H1 (cell line): ENCODE measurements at regions not wholly inside any gene's neighbourhood (a gene's known extent, or its start where the extent isn't known, plus 50 kb on each side); places are given as distances from the start of the nearest gene placed in this dataset.

ENCODE experiments used
- CTCF ChIA-PET: fragments of 300-600 bp; sonication (Branson Sonifier 250); formaldehyde crosslinking; loops from one replicate; lab custom pipeline; 2021; ENCODE audit not compliant: partially characterized antibody; lab: Charles Lee
- POLR2A ChIA-PET: fragments of 300-600 bp; sonication (Branson Sonifier 250); formaldehyde crosslinking; loops from one replicate; lab custom pipeline; 2021; ENCODE audit warnings: inconsistent platforms; ENCODE audit not compliant: partially characterized antibody; lab: Charles Lee
- DNase-seq, 2 experiments: peaks; one replicate each; pipeline versions ENCODE4 v3.0.0 to v3.0.0-alpha.2; 2010 to 2022; ENCODE audit warnings: low spot score in 2 of 2, low read depth in 1 of 2, mixed read lengths in 1 of 2
- FAIRE-seq: peaks from 2 replicates; lab custom pipeline; 2011; peaks lifted over from hg19 to GRCh38; lab: Jason Lieb, UNC
- H2AFZ ChIP-seq: 2 replicates; pipeline ENCODE4 v1.8.1; 2012; ENCODE audit warnings: low read length, inconsistent platforms
- H2AK5ac ChIP-seq: 2 replicates; pipeline ENCODE4 v1.6.1; 2013; ENCODE audit warnings: low read depth, low read length
- H2BK120ac ChIP-seq: replicated peaks from 2 replicates; pipeline ENCODE3; 2013; ENCODE audit warnings: low read depth, low read length, inconsistent platforms
- H2BK12ac ChIP-seq: 2 replicates; pipeline ENCODE4 v1.6.1; 2013; ENCODE audit warnings: low read depth, low read length
- H2BK15ac ChIP-seq: 2 replicates; pipeline ENCODE4 v1.6.1; 2013; ENCODE audit warnings: low read length
- H2BK20ac ChIP-seq: 2 replicates; pipeline ENCODE4 v1.6.1; 2013; ENCODE audit warnings: low read length
- H2BK5ac ChIP-seq: 2 replicates; pipeline ENCODE4 v1.6.1; 2013; ENCODE audit warnings: low read depth, low read length
- H3K14ac ChIP-seq: 2 replicates; pipeline ENCODE4 v1.6.1; 2013; ENCODE audit warnings: inconsistent platforms; ENCODE audit not compliant: insufficient read length
- H3K18ac ChIP-seq: 2 replicates; pipeline ENCODE4 v1.6.1; 2013; ENCODE audit warnings: low read length; ENCODE audit errors: extremely low read depth
- H3K23ac ChIP-seq: 2 replicates; pipeline ENCODE4 v1.6.1; 2013; ENCODE audit warnings: inconsistent platforms; ENCODE audit not compliant: insufficient read length
- H3K23me2 ChIP-seq: 2 replicates; pipeline ENCODE4 v1.6.1; 2013; ENCODE audit warnings: low read depth, low read length
- H3K27ac ChIP-seq: 2 replicates; pipeline ENCODE4 v1.6.1; 2011; ENCODE audit warnings: low read depth, low read length, inconsistent platforms
- H3K27me3 ChIP-seq, 4 experiments: replicated peaks in 1 of 4; 1 replicate in 1 of 4; 2 replicates in 3 of 4; pipeline versions ENCODE4 v1.6.1 to v1.8.1; 2011 to 2013; ENCODE audit warnings: low read length in 3 of 4, mild to moderate bottlenecking in 3 of 4, inconsistent platforms in 2 of 4, mixed read lengths in 2 of 4, moderate library complexity in 1 of 4; ENCODE audit not compliant: control insufficient read depth in 3 of 4, insufficient read depth in 3 of 4; ENCODE audit errors: extremely low read depth in 1 of 4
- H3K36me3 ChIP-seq, 4 experiments: 2 replicates each; pipeline versions ENCODE4 v1.6.1 to v1.8.1; 2011 to 2013; ENCODE audit warnings: mild to moderate bottlenecking in 4 of 4, low read length in 3 of 4, moderate library complexity in 2 of 4, control low read depth in 1 of 4, inconsistent platforms in 1 of 4; ENCODE audit not compliant: insufficient read depth in 4 of 4, control insufficient read depth in 2 of 4
- H3K4ac ChIP-seq: replicated peaks from 2 replicates; pipeline ENCODE3; 2013; ENCODE audit warnings: low read length, low read depth, mixed read lengths, inconsistent platforms; ENCODE audit not compliant: insufficient read length
- H3K4me1 ChIP-seq, 4 experiments: replicated peaks in 1 of 4; 1 replicate in 1 of 4; 2 replicates in 3 of 4; pipeline versions ENCODE4 v1.6.1 to v1.8.1; 2011 to 2013; ENCODE audit warnings: low read length in 3 of 4, inconsistent platforms in 2 of 4, mixed read lengths in 1 of 4; ENCODE audit not compliant: insufficient read depth in 4 of 4, control insufficient read depth in 3 of 4
- H3K4me2 ChIP-seq, 2 experiments: 2 replicates each; pipeline versions ENCODE4 v1.6.1 to v1.8.1; 2011 to 2013; ENCODE audit warnings: low read depth in 2 of 2, low read length in 2 of 2, control low read depth in 1 of 2, inconsistent platforms in 1 of 2, mild to moderate bottlenecking in 1 of 2; ENCODE audit not compliant: insufficient read depth in 1 of 2
- H3K4me3 ChIP-seq, 4 experiments: fragments of 200-600, 300-600 bp in 1 of 4; sonication (generic), shearing (Covaris generic), sonication (Bioruptor Twin) in 1 of 4; 2 replicates each; pipeline versions ENCODE4 v1.5.1 to v1.8.1; 2011 to 2016; ENCODE audit warnings: low read length in 4 of 4, low read depth in 3 of 4, control low read depth in 2 of 4, inconsistent platforms in 2 of 4, mild to moderate bottlenecking in 2 of 4, mixed read lengths in 1 of 4, moderate library complexity in 1 of 4; ENCODE audit not compliant: insufficient read depth in 2 of 4; ENCODE audit errors: extremely low read depth in 1 of 4
- H3K56ac ChIP-seq: replicated peaks from 2 replicates; pipeline ENCODE3; 2013; ENCODE audit warnings: low read depth, mild to moderate bottlenecking, mixed read lengths, low read length, inconsistent platforms; ENCODE audit not compliant: insufficient read length
- H3K79me1 ChIP-seq: 2 replicates; pipeline ENCODE4 v1.6.1; 2013; ENCODE audit warnings: low read depth, low read length, control low read depth
- H3K79me2 ChIP-seq, 2 experiments: 2 replicates each; pipeline versions ENCODE4 v1.6.1 to v1.8.1; 2012 to 2013; ENCODE audit warnings: low read length in 2 of 2, mild to moderate bottlenecking in 2 of 2, inconsistent platforms in 1 of 2; ENCODE audit not compliant: insufficient read depth in 2 of 2, control insufficient read depth in 1 of 2
- H3K9ac ChIP-seq, 4 experiments: replicated peaks in 1 of 4; 1 replicate in 1 of 4; 2 replicates in 3 of 4; pipeline versions ENCODE4 v1.6.1 to v1.8.1; 2011 to 2013; ENCODE audit warnings: low read depth in 3 of 4, low read length in 3 of 4, control low read depth in 2 of 4, mild to moderate bottlenecking in 2 of 4, moderate library complexity in 2 of 4, inconsistent platforms in 1 of 4; ENCODE audit errors: extremely low read depth in 1 of 4
- H3K9me3 ChIP-seq, 2 experiments: 2 replicates each; pipeline versions ENCODE4 v1.6.1 to v1.8.1; 2012 to 2013; ENCODE audit warnings: mild to moderate bottlenecking in 2 of 2, moderate library complexity in 2 of 2, control low read depth in 1 of 2, inconsistent platforms in 1 of 2, low read depth in 1 of 2, low read length in 1 of 2, mixed read lengths in 1 of 2; ENCODE audit not compliant: insufficient read depth in 2 of 2
- H4K20me1 ChIP-seq, 2 experiments: replicated peaks in 1 of 2; 2 replicates each; pipeline versions ENCODE3 to v1.8.1; 2011 to 2013; ENCODE audit warnings: inconsistent platforms in 2 of 2, low read length in 2 of 2, mild to moderate bottlenecking in 1 of 2; ENCODE audit not compliant: insufficient read depth in 2 of 2, control insufficient read depth in 1 of 2
- H4K5ac ChIP-seq: 2 replicates; pipeline ENCODE4 v1.6.1; 2013; ENCODE audit warnings: low read length, low read depth, mixed read lengths, inconsistent platforms; ENCODE audit not compliant: insufficient read length
- H4K8ac ChIP-seq: 2 replicates; pipeline ENCODE4 v1.8.0; 2013; ENCODE audit warnings: mild to moderate bottlenecking, moderate library complexity, low read length, inconsistent platforms; ENCODE audit not compliant: insufficient read depth; ENCODE audit errors: extremely low read depth
- H4K91ac ChIP-seq: replicated peaks from 2 replicates; pipeline ENCODE3; 2013; ENCODE audit warnings: low read length, mixed read lengths, inconsistent platforms; ENCODE audit not compliant: insufficient read length
- ASH2L ChIP-seq: fragments of 200-600, 300-600 bp; sonication (generic); IDR thresholded peaks from one replicate; pipeline ENCODE4 v1.7.1; 2017; ENCODE audit warnings: low read length
- BACH1 ChIP-seq: IDR thresholded peaks from 2 replicates; pipeline ENCODE4 v1.6.1; 2012; ENCODE audit warnings: low read length, improper control_type of control experiment
- CBX8 ChIP-seq: fragments of 300-800, 300-1000 bp; sonication (generic); IDR thresholded peaks from 2 replicates; pipeline ENCODE4 v1.7.1; 2016; ENCODE audit warnings: low read depth, low read length, borderline replicate concordance
- EP300 ChIP-seq, 2 experiments: IDR thresholded peaks; 1 replicate in 1 of 2; 2 replicates in 1 of 2; pipeline ENCODE4 v1.6.1; 2011 to 2012; ENCODE audit warnings: low read depth in 2 of 2, low read length in 2 of 2, mild to moderate bottlenecking in 2 of 2, borderline replicate concordance in 1 of 2, inconsistent platforms in 1 of 2, moderate library complexity in 1 of 2
- KDM1A ChIP-seq: fragments of 200-600, 300-600 bp; sonication (generic); IDR thresholded peaks from 2 replicates; pipeline ENCODE4 v1.7.1; 2016; ENCODE audit warnings: mild to moderate bottlenecking, low read length, borderline replicate concordance
- RNF2 ChIP-seq: fragments of 200-900, 300-1000 bp; sonication (generic); IDR thresholded peaks from 2 replicates; pipeline ENCODE4 v1.7.1; 2016; ENCODE audit warnings: borderline replicate concordance, low read depth, mild to moderate bottlenecking, antibody characterized with exemption, low read length; ENCODE audit not compliant: poor library complexity, severe bottlenecking; ENCODE audit errors: missing control alignments
- RXRA ChIP-seq: IDR thresholded peaks from 2 replicates; pipeline ENCODE4 v1.6.1; 2011; ENCODE audit warnings: low read depth, mild to moderate bottlenecking, low read length, moderate library complexity; ENCODE audit not compliant: insufficient read depth
- SP1 ChIP-seq: IDR thresholded peaks from 2 replicates; pipeline ENCODE4 v1.6.1; 2011; ENCODE audit warnings: low read depth, low read length
- TAF1 ChIP-seq: IDR thresholded peaks from 2 replicates; pipeline ENCODE4 v1.6.1; 2011; ENCODE audit warnings: mild to moderate bottlenecking, low read depth, low read length
- TBP ChIP-seq: IDR thresholded peaks from 2 replicates; pipeline ENCODE4 v1.6.1; 2011; ENCODE audit warnings: low read depth, low read length, improper control_type of control experiment
- WGBS, 2 experiments: shearing (Covaris generic) in 1 of 2; methylation state at CpG; one replicate each; pipeline versions ENCODE4 v1.1.6 to v1.1.7; 2013 to 2015; ENCODE audit warnings: low lambda C conversion rate in 2 of 2, mixed read lengths in 2 of 2, inconsistent platforms in 1 of 2, low coverage in 1 of 2, missing lambda C conversion rate in 1 of 2; ENCODE audit not compliant: insufficient replicate concordance in 2 of 2, insufficient coverage in 1 of 2, insufficient read length in 1 of 2; ENCODE audit errors: extremely low coverage in 1 of 2, missing lambda C conversion rate in 1 of 2; 5-methylcytosine and 5-hydroxymethylcytosine counted together

- Histone ChIP-seq H4K5ac (no peak overlapping the region), H2BK15ac (no peak overlapping the region), H3K4ac (no peak overlapping the region), H2BK120ac (no peak overlapping the region), H4K91ac (no peak overlapping the region), H3K9me3 (no peaks in the 10 kb centered on the region), H3K4me1 (no peaks in the 10 kb centered on the region), H3K4me2 (no peak overlapping the region), H2AK5ac (no peak overlapping the region), H4K20me1 (no peaks in the 10 kb centered on the region), H3K56ac (no peak overlapping the region), H3K36me3 (no peaks in the 10 kb centered on the region), H2BK5ac (no peak overlapping the region), H3K79me1 (no peaks in the 10 kb centered on the region), H3K79me2 (no peaks in the 10 kb centered on the region), H3K14ac (no peak overlapping the region), H3K27me3 (no peaks in the 10 kb centered on the region), H3K23me2 (no peaks in the 10 kb centered on the region), H3K4me3 (no peak overlapping the region), H2AFZ (no peak overlapping the region), H3K27ac (no peak overlapping the region), H4K8ac (no peak overlapping the region), H3K9ac (no peak overlapping the region), H3K23ac (no peak overlapping the region), H2BK20ac (no peak overlapping the region), H3K18ac (no peak overlapping the region), H2BK12ac (no peak overlapping the region)
- ChIA-PET CTCF (no interaction called here), POLR2A (no interaction called here)
- FAIRE-seq = no peak
- WGBS, 2 experiments = 93% methylated on average over 2 of the region's 2 CpGs; no CpG with 5 or more reads in 1 of the 2 experiments
- DNase-seq = no peak
- TF ChIP-seq ASH2L (no peak), SP1 (no peak), TBP (no peak), EP300 (IDR thresholded peaks at IDR 0.05; ENCODE audit: borderline replicate concordance in 1 of 2, low read depth in 2 of 2, low read length in 2 of 2) (no peak), CBX8 (no peak), TAF1 (no peak), BACH1 (no peak), KDM1A (no peak), RNF2 (no peak), RXRA (no peak)
These were observed 66.8 kb upstream of the CTAGE1 start for GRCh38 chr18:22484471-22484870.
